ENCODE measurements at regions not wholly inside any gene's neighbourhood (a gene's known extent, or its start where the extent isn't known, plus 50 kb on each side); places are given as distances from the start of the nearest gene placed in this dataset.

DNA sequence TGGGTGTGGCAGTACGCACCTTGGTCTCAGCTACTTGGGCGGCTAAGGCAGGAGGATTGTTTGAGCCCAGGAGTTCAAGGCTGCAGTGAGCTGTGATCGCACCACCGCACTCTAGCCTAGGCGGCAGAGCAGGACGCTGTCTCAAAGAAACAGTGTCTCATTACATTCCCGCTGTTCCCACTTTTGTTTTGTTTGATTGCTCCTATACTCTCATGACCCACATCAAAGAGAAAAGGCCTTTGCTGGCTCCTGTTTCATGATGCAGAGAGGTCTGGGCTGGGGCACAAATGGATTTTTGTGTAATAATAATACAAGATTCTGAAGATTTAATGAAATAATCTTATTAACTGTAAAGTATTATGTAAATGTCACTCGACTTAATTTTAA lies 85.7 kb downstream of the LACC1 start:
- TF ChIP-seq POLR2A (IDR thresholded peaks at IDR 0.05): no peak
- TF ChIP-seq, protein P1, sequence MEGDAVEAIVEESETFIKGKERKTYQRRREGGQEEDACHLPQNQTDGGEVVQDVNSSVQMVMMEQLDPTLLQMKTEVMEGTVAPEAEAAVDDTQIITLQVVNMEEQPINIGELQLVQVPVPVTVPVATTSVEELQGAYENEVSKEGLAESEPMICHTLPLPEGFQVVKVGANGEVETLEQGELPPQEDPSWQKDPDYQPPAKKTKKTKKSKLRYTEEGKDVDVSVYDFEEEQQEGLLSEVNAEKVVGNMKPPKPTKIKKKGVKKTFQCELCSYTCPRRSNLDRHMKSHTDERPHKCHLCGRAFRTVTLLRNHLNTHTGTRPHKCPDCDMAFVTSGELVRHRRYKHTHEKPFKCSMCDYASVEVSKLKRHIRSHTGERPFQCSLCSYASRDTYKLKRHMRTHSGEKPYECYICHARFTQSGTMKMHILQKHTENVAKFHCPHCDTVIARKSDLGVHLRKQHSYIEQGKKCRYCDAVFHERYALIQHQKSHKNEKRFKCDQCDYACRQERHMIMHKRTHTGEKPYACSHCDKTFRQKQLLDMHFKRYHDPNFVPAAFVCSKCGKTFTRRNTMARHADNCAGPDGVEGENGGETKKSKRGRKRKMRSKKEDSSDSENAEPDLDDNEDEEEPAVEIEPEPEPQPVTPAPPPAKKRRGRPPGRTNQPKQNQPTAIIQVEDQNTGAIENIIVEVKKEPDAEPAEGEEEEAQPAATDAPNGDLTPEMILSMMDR (IDR thresholded peaks at IDR 0.05): no peak
